Loucy (cell line): ENCODE measurements at regions not wholly inside any gene's neighbourhood (a gene's known extent, or its start where the extent isn't known, plus 50 kb on each side); places are given as distances from the start of the nearest gene placed in this dataset.

Source experiments
- H2AFZ ChIP-seq: fragments of 200-600 bp; sonication (generic); 2 replicates; pipeline ENCODE4 v1.6.0; 2016; ENCODE audit warnings: antibody characterized with exemption, mild to moderate bottlenecking, low read length, moderate library complexity
- H3F3A ChIP-seq: fragments of 200-600 bp; 2 replicates; pipeline ENCODE4 v1.6.0; 2016; ENCODE audit warnings: antibody characterized with exemption, low read depth, mild to moderate bottlenecking
- H3K27me3 ChIP-seq: fragments of 200-600 bp; sonication (generic); 2 replicates; pipeline ENCODE4 v1.6.1; 2014; ENCODE audit warnings: low read length, mild to moderate bottlenecking; ENCODE audit not compliant: insufficient read depth, poor library complexity, severe bottlenecking
- H3K36me3 ChIP-seq: fragments of 200-600 bp; sonication (generic); 2 replicates; pipeline ENCODE4 v1.6.1; 2016; ENCODE audit warnings: low read length; ENCODE audit not compliant: insufficient read depth
- H3K4me1 ChIP-seq: fragments of 200-600 bp; sonication (generic); 2 replicates; pipeline ENCODE4 v1.5.1; 2014; ENCODE audit warnings: low read length, mild to moderate bottlenecking; ENCODE audit not compliant: insufficient read depth, poor library complexity, severe bottlenecking
- H3K4me2 ChIP-seq: fragments of 200-600 bp; sonication (generic); 2 replicates; pipeline ENCODE4 v1.6.0; 2014; ENCODE audit warnings: antibody characterized with exemption, low read length, low read depth, mild to moderate bottlenecking; ENCODE audit not compliant: poor library complexity, severe bottlenecking
- H3K4me3 ChIP-seq: fragments of 200-600 bp; sonication (generic); 2 replicates; pipeline ENCODE4 v1.5.1; 2014; ENCODE audit warnings: low read length, mild to moderate bottlenecking, mixed read lengths; ENCODE audit not compliant: poor library complexity, severe bottlenecking
- H3K79me2 ChIP-seq: fragments of 200-600 bp; sonication (generic); 2 replicates; pipeline ENCODE4 v1.6.1; 2014; ENCODE audit warnings: low read length; ENCODE audit not compliant: insufficient read depth
- H3K9ac ChIP-seq: fragments of 200-600 bp; sonication (generic); 2 replicates; pipeline ENCODE4 v1.6.0; 2014; ENCODE audit warnings: mild to moderate bottlenecking, low read depth, low read length, moderate library complexity; ENCODE audit not compliant: poor library complexity, severe bottlenecking
- H3K9me2 ChIP-seq: fragments of 200-600 bp; sonication (generic); replicated peaks from 2 replicates; pipeline ENCODE4 v1.6.1; 2016; ENCODE audit warnings: low read depth, low read length, mixed read lengths
- H3K9me3 ChIP-seq: fragments of 200-600 bp; sonication (generic); 2 replicates; pipeline ENCODE4 v1.6.1; 2014; ENCODE audit warnings: mild to moderate bottlenecking, antibody characterized with exemption, low read length, low read depth; ENCODE audit not compliant: insufficient read depth
- H4K20me1 ChIP-seq: fragments of 200-600 bp; sonication (generic); 2 replicates; pipeline ENCODE4 v1.6.0; 2014; ENCODE audit warnings: antibody characterized with exemption, low read length, mild to moderate bottlenecking; ENCODE audit not compliant: insufficient read depth, poor library complexity, severe bottlenecking
- CTCF ChIP-seq: fragments of 200-600 bp; sonication (generic); conservative IDR thresholded peaks from 2 replicates; pipeline ENCODE4 v1.5.1; 2014; ENCODE audit warnings: mild to moderate bottlenecking, antibody characterized with exemption, low read length
- EZH2phosphoT487 ChIP-seq: fragments of 200-600 bp; IDR thresholded peaks from 2 replicates; pipeline ENCODE4 v1.6.1; 2018; ENCODE audit warnings: antibody characterized with exemption, mild to moderate bottlenecking, moderate library complexity, borderline replicate concordance

- H3K79me2 ChIP-seq: no peaks in the 10 kb centered on the region
- no peak overlapping the region for H3K4me2 ChIP-seq
- H3K4me1 ChIP-seq: peaks cover 40% of the 10 kb centered on the region
- no peaks in the 10 kb centered on the region for H4K20me1 ChIP-seq
- H3F3A ChIP-seq: no peaks in the 10 kb centered on the region
- no peak overlapping the region for H2AFZ ChIP-seq
- no peak overlapping the region for H3K4me3 ChIP-seq
- TF ChIP-seq CTCF (no peak), EZH2phosphoT487 (no peak)
- H3K9me2 ChIP-seq: no peaks in the 10 kb centered on the region
- no peaks in the 10 kb centered on the region for H3K27me3 ChIP-seq
- H3K9ac ChIP-seq: no peak overlapping the region
- no peaks in the 10 kb centered on the region for H3K9me3 ChIP-seq
- no peaks in the 10 kb centered on the region for H3K36me3 ChIP-seq
Measured at GRCh38 chr2:217604527-217605194, 398.1 kb downstream of the TNS1 start.

GRCh38 chr2:217601601-217602000 lies 401.2 kb downstream of the TNS1 start:
- no peaks in the 10 kb centered on the region for H3K79me2 ChIP-seq
- H3K9ac ChIP-seq: no peak overlapping the region
- no peak for TF ChIP-seq EZH2phosphoT487
- no peak for TF ChIP-seq CTCF
- H3K27me3 ChIP-seq: no peaks in the 10 kb centered on the region
- peaks cover 35% of the 10 kb centered on the region for H3K4me1 ChIP-seq
- H4K20me1 ChIP-seq: no peaks in the 10 kb centered on the region
- H3K4me3 ChIP-seq: no peak overlapping the region
- H3K9me3 ChIP-seq: no peaks in the 10 kb centered on the region
- H2AFZ ChIP-seq: no peak overlapping the region
- H3K4me2 ChIP-seq: no peak overlapping the region
- no peaks in the 10 kb centered on the region for H3K36me3 ChIP-seq
- H3F3A ChIP-seq: no peaks in the 10 kb centered on the region
- H3K9me2 ChIP-seq: no peaks in the 10 kb centered on the region

- Histone ChIP-seq H3K36me3 (no peaks in the 10 kb centered on the region), H3K27me3 (no peaks in the 10 kb centered on the region)
- TF ChIP-seq EZH2phosphoT487 (no peak), CTCF (no peak)
Measured at GRCh38 chr2:217599906-217600305, 402.9 kb downstream of the TNS1 start.

More at GRCh38 chr2:217599906-217600305, 402.9 kb downstream of the TNS1 start:
- H3K4me2 ChIP-seq: no peak overlapping the region
- H3K9me2 ChIP-seq: no peaks in the 10 kb centered on the region
- H3K9me3 ChIP-seq: no peaks in the 10 kb centered on the region
- H3K79me2 ChIP-seq: no peaks in the 10 kb centered on the region
- no peaks in the 10 kb centered on the region for H3F3A ChIP-seq
- peaks cover 18% of the 10 kb centered on the region for H3K4me1 ChIP-seq
- H4K20me1 ChIP-seq: no peaks in the 10 kb centered on the region
- H2AFZ ChIP-seq: no peak overlapping the region
- H3K4me3 ChIP-seq: no peak overlapping the region
- H3K9ac ChIP-seq: no peak overlapping the region
